ENCODE measurements at regions not wholly inside any gene's neighbourhood (a gene's known extent, or its start where the extent isn't known, plus 50 kb on each side); places are given as distances from the start of the nearest gene placed in this dataset.
"Not testable (repeated sequence)": the region's sequence is repeated elsewhere in the genome, so short reads cannot be mapped to it uniquely, and the experiment has no call there.

GRCh38 chr6:14997507-14997906 lies 248.4 kb upstream of the JARID2 start:
- DNase-seq (ENCODE audit: low spot score), result no peak

GRCh38 chr6:14999106-14999505 lies 246.8 kb upstream of the JARID2 start:
- no peak for DNase-seq (ENCODE audit: low spot score)

- no peak for DNase-seq (ENCODE audit: low spot score)
Observed at GRCh38 chr6:15001326-15001910, 244.5 kb upstream of the JARID2 start.

DNA sequence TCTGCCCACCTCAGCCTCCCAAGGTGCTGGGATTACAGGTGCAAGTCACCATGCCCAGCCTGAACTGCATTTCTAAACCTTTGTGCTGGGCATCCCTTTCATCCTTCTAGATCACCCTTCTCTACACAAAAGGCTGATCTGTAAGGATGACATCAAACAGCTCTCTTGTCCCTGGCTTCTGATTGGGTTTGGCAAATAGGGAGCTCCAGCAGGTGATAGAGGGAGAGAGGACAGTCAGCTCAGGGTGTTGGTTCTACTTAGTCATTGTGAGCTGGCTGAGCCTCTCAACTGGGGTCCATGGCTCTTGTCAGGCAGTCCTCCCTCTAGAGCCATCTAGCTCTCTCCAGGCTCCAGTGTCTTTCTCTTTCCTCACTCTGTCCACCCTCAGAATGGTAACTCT lies 237.6 kb upstream of the JARID2 start:
- no peak for DNase-seq (ENCODE audit: low spot score)

GRCh38 chr6:15014958-15015357 lies 230.9 kb upstream of the JARID2 start:
- no peak for DNase-seq (ENCODE audit: low spot score)

GRCh38 chr6:15016813-15017212 lies 229.1 kb upstream of the JARID2 start:
- no peak for DNase-seq (ENCODE audit: low spot score)

DNA sequence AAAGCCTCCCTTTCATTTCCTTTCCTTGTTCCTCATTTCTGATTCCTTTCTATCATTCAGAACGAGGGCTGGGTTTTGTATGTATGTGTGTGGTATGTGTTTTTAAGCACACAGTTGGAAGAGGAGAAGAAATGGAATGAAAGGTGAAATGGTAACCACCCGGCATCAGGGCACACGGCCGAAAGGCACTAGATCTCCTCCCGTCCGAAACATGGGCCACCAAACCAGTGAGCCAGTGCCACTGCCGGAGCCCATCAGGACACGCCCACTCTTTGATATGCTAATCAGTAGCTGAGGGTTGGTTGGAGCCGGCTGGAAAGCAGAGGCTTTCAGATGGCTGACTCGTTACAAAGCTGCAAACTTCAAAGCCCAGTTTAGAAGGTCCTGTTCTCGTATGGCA lies 228.6 kb upstream of the JARID2 start:
- no peak for DNase-seq (ENCODE audit: low spot score)

DNA sequence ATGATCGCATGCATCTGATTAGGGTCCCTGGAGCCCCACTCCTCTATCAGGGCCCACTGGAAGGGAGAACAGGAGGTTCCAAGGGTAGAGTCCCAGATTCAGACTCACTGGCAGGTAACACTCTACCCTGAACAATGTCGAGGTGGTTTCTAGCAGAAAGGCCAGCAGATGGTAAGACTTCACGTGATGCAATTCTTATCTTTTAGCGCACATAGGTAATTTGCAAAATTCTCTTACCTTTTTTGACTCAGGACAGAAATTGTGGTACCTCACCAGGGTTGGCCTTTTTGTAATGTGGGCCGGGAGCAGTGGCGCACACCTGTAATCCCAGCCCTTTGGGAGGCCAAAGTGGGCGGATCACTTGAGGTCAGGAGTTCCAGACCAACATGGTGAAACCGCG lies 228.1 kb upstream of the JARID2 start:
- DNase-seq (ENCODE audit: low spot score), result no peak

GRCh38 chr6:15020119-15020770 lies 225.6 kb upstream of the JARID2 start:
- no peak for DNase-seq (ENCODE audit: low spot score)

DNA sequence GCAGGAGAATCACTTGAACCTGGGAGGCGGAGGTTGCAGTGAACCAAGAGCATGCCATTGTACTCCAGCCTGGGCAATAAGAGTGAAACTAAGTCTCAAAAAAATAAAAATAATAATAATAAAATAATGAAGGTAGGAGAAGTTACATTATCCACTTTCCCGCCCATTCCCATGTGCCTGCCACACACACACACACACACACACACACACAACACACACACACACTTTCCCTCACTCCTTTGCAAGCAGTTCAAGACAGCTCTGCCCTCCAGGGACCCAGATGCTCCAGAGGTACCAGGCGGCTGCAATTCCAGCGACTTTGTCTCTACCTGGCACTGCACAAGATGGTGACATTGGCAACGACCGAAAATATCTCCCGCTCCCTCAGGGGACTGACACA lies 224.8 kb upstream of the JARID2 start:
- no peak for DNase-seq (ENCODE audit: low spot score)

- not testable (repeated sequence) for DNase-seq (ENCODE audit: low spot score)
Observed at GRCh38 chr6:15023018-15023417, 222.9 kb upstream of the JARID2 start.

GRCh38 chr6:15023448-15023847 lies 222.4 kb upstream of the JARID2 start:
- DNase-seq (ENCODE audit: low spot score), result no peak

DNA sequence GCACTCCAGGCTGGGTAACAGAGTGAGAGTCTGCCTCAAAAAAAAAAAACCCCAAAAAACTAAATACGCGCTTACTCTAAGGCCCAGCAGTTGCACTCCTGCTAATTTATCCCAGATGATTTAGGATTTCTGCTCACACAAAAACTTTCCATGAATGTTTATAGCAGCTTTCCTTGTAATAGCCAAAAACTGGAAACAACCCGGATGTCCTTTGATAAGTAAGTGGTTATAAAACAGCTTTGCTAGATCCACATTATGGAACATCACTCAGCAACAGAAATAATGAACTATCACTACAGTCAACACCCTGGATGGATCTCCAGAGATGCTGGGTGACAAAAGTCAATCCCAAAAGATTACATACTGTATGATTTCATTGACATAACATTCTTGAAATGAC lies 220.4 kb upstream of the JARID2 start:
- DNase-seq (ENCODE audit: low spot score), result no peak

GRCh38 chr6:15026832-15027231 lies 219.0 kb upstream of the JARID2 start:
- peak; percentile 12 for DNase-seq (ENCODE audit: low spot score)

DNA sequence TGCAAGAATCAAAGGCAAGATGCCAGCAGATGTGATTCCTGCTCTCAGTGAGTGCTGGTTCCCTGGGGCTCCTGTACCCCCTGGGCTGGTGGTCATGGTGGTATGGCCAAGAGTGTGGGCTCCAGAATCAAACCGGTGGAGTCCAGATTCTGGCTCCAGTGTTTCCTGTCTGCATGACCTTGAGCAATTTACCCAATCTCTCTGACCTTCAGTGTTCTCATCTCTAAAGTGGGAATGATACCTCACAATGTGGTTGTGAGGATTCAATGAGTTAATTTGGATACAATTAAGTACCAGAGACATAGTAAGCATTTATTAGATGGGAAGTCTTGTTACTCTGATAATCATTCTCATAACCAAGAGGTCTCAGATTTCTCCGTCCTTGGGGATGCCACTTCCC lies 218.4 kb upstream of the JARID2 start:
- DNase-seq (ENCODE audit: low spot score), result no peak

DNA sequence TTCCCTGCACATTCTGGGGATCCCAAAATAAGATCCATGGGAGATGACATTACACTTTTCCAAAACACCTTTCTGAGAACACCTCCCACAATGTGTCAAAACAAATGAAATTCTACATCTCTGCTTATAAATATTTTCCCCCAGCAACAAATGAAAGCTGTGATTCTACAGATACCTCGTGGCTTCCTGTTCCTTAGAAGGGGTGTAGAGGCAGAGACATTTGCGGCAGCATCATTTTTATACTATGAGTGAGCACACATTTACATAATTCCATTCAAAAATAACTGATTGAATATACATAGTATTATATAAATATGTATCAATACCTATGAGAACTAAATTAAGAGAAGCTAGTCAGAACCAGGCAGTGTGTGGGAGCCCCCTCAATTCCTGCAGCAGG lies 213.9 kb upstream of the JARID2 start:
- DNase-seq (ENCODE audit: low spot score), result no peak

DNA sequence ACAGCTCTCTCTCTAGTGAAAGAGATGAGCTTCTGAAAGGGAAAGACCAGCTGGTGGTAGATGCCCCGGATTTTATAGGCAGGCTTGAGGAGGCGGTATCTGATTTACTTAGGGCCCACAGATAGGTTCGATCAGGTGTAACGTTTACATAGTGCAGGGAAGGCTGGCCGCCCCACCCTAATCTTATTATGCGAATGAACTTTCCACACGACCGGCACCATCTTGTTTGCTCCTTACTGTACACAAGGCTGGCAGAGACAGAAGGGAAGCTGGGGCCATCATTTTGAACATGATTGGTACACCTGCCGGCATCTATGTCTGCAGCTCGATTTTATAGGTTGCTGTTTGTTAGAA lies 212.0 kb upstream of the JARID2 start:
- no peak for DNase-seq (ENCODE audit: low spot score)

DNA sequence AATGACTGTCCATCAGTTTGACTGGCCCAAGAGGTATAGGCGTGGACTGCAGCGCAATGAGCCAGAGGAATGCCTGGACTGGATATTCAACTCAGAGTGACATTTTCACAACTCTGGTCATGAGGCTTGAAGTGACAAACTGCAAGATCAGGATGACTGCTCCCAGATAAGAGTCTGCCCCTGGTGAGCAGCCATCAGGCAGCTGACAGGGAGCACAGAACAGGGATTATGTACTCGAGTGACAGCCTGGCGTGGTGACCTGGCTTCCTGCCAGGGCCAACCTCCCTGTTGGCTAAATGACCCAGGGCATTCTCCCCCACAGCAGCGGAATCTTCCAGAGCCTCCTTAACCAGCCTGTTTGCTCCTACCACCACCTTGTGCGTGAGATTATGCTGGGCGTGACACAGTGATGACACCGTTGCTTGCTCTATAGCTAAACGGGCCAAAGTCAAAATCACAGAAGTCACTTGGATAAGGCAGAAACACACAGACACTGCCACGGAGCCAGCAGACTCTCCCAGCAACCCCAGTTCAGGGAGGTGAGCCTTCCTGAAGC lies 209.1 kb upstream of the JARID2 start:
- peak; percentile 54 for DNase-seq (ENCODE audit: low spot score)

DNA sequence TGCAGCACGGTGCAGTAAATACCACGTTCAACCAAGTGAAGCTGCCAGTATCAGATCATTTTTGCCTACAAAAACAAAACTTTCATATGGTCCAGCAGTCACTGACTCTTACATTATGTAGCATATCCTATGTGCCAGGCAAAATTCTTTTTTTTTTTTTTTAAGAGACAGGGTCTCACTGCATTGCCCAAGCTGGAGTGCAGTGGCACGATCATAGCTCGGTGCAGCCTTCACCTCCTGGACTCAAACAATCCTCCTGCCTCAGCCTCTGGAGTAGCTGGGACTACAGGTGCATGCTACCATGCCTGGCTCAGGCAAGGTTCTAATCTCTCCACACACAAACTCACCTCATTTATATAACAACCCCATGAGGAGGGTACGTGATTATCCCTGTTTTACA lies 208.6 kb upstream of the JARID2 start:
- DNase-seq (ENCODE audit: low spot score), result no peak

DNA sequence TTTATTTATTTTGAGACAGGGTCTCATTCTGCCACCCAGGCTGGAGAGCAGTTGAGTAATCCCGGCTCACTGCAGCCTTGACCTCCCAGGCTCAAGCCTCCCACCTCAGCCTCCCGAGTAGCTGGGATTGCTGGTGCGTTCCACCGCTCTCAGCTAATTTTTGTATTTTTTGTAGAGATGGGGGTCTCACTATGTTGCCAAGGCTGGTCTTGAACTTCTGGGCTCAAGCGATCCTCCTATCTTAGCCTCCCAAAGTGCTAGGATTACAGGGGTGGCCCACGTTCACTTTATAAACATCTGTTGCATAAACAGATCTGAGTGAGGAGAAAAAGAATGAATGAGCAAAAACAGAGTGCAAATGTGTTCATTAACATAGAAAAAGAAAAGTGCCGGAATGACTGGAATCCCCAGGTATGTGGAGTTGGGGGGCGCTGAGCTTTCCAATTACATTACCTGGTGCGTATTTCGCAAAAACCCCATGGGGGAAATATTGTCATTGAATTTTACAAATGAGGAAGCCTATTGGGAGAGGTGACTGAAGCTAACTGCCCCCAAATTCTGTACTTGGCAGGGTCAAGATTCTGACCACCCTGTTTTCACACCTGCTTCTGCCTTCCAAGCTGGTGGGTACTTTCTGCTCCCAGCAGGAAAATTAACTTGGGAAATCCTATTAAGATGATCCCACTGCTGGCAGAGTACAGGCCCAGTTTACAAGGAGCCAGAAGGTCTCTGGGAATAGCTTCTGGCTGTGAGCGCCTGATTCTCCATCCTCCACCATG lies 207.7 kb upstream of the JARID2 start:
- no peak for DNase-seq (ENCODE audit: low spot score)

DNA sequence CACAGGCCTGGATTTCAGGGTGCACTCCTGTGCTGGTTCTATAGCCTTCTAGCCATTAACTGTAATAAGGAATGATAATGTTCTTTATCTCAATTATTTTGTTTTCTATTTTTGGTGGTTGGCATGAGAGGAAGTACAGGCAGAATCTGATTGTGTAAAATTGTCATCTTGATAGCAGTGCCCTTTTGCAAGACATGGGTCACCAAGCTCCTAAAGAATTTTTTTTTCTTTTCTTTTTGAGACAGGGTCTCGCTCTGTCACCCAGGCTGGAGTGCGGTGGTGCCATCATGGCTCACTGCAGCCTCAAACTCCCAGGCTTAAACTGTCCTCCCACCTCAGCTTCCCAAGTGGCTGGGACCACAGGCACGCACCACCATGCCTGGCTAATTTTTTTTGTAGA lies 206.7 kb upstream of the JARID2 start:
- no peak for DNase-seq (ENCODE audit: low spot score)

DNA sequence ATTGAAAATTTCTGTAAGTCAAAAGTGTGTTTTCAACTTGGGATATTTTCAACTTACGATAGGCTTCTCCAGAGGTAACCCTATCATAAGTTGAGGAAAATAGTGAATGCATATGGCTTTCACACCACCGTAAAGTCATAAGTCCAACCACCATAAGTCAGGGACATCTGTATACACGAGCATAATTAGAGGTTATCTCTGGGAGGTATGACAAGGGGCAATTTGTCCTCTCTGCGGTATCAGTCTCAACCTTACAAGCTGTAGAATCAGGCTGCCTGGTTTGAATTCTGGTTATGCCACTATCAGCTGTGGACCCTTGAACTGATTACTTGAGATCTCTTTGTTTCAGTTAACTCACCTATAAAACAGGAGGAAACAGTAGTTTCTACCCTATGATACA lies 202.9 kb upstream of the JARID2 start:
- DNase-seq (ENCODE audit: low spot score), result no peak

DNA sequence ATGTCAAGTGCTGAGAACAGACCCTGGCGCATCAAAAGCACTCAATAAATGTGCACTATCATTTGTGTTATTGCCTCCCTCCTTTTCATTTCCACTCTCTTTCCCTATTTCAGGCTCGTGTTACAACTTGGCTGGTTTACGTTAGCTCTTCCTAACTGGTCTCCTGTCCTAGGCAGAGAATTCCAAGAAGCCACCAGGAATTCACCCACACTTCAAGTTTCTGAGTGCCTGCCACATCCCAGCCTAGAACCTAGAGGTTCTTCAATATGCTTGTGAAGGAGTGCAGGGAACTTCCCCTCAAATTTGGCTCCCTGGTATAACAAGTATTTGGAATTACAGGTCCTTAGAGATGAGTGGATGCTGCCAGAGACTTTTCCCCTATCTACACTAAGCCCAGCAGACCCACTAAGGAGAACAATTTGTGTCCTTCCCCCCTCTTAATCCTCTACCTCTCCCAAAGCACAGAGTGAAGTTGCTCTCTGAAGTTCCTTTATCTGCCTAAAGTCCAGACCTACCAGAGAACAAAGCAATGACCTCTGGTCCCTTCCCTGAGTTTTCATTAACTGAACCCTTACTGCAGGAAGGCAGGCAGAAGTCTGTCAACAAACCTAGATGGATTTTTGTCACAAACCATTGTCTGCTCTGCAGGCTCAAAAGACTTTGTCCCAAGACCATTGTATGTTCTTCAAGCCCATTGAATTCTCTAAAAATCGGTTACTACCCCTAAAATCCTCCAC lies 201.6 kb upstream of the JARID2 start:
- DNase-seq (ENCODE audit: low spot score), result no peak
